Lower leg skin (tissue), 3 donors: ENCODE measurements at regions not wholly inside any gene's neighbourhood (a gene's known extent, or its start where the extent isn't known, plus 50 kb on each side); places are given as distances from the start of the nearest gene placed in this dataset.

Experiments used
- CTCF ChIP-seq, 3 donors: fragments of 450-650 bp; IDR thresholded peaks; one replicate each; pipeline ENCODE4 v1.5.1; 2016; ENCODE audit warnings: antibody characterized with exemption in 3 of 3, mild to moderate bottlenecking in 3 of 3, moderate library complexity in 2 of 3
- POLR2A ChIP-seq, 2 donors: fragments of 450-650 bp; IDR thresholded peaks; one replicate each; pipeline ENCODE4 v1.6.1; 2016 to 2017; ENCODE audit warnings: antibody characterized with exemption in 2 of 2, mild to moderate bottlenecking in 1 of 2, moderate library complexity in 1 of 2

- no peak for TF ChIP-seq POLR2A (IDR thresholded peaks at IDR 0.05)
- TF ChIP-seq CTCF (IDR thresholded peaks at IDR 0.05) = no peak
These were observed 253.8 kb downstream of the LTN1 start for GRCh38 chr21:28738882-28739281.
